ENCODE measurements at regions not wholly inside any gene's neighbourhood (a gene's known extent, or its start where the extent isn't known, plus 50 kb on each side); places are given as distances from the start of the nearest gene placed in this dataset.

DNA sequence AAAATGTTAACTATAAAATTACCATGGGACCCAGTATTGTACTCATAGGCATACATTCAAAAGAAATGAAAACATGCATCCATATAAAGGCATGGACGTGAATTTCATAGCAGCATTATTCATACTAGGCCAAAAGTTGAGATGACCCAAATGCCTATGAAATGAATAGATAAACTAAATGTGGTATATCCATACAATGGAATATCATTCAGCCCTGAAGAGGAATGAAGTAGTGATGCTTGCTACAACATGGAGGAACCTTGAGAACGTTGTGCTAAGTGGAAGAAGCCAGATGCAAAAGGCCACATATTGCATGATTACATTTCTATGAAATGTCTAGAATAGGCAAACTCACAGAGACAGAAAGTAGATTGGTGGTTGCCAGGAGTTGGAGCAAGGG lies 127.1 kb upstream of the IPO9 start:
- no peak overlapping the region for H3K27ac Mint-ChIP-seq
- ATAC-seq (ENCODE audit: low read depth): no peak

GRCh38 chr1:201702936-201703335 lies 126.0 kb upstream of the IPO9 start:
- ATAC-seq (ENCODE audit: low read depth) (no peak), DNase-seq (ENCODE audit: low spot score in 2 of 2) (no peak)
- Mint-ChIP-seq H3K4me1 (peaks cover 2% of the 10 kb centered on the region), H3K36me3 (peaks cover 4% of the 10 kb centered on the region), H3K27me3 (peaks cover 3% of the 10 kb centered on the region), H3K27ac (no peak overlapping the region), H3K4me3 (no peak overlapping the region), H3K9me3 (peaks cover 4% of the 10 kb centered on the region)

More for the DNA sequence above, 127.1 kb upstream of the IPO9 start:
- Mint-ChIP-seq H3K9me3 (peaks cover 4% of the 10 kb centered on the region), H3K4me1 (peaks cover 2% of the 10 kb centered on the region), H3K36me3 (peaks cover 4% of the 10 kb centered on the region), H3K4me3 (no peak overlapping the region), H3K27me3 (peaks cover 3% of the 10 kb centered on the region)
- DNase-seq (ENCODE audit: low spot score in 2 of 2): no peak

- Mint-ChIP-seq H3K4me3 (no peak overlapping the region), H3K36me3 (peaks cover 4% of the 10 kb centered on the region), H3K9me3 (peaks cover 4% of the 10 kb centered on the region), H3K27ac (no peak overlapping the region), H3K4me1 (peaks cover 2% of the 10 kb centered on the region), H3K27me3 (peaks cover 3% of the 10 kb centered on the region)
- ATAC-seq (ENCODE audit: low read depth): peak; percentile 78
- peak; percentile 54 to 61 for DNase-seq (ENCODE audit: low spot score in 2 of 2)
These were observed 125.1 kb upstream of the IPO9 start for GRCh38 chr1:201703621-201704438.

DNA sequence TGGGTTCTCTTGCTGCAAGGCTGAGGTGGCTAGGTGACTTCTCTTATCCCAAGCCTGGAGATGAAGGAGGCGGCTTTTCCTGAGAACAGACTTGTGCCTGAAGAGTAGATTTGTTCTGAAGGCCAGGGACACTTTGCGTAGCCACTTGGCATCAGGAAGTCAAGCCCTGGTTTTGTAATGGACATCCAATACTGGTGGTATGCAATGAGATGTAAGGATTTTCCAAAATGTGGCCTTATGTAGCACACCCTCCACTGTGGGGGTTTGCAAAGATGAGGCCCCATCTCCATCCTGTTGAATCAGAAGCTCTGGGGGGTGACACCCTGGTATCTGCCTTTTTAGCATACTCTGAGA lies 124.5 kb upstream of the IPO9 start:
- Mint-ChIP-seq H3K27ac (no peak overlapping the region), H3K9me3 (peaks cover 4% of the 10 kb centered on the region)
- no peak for ATAC-seq (ENCODE audit: low read depth)

DNA sequence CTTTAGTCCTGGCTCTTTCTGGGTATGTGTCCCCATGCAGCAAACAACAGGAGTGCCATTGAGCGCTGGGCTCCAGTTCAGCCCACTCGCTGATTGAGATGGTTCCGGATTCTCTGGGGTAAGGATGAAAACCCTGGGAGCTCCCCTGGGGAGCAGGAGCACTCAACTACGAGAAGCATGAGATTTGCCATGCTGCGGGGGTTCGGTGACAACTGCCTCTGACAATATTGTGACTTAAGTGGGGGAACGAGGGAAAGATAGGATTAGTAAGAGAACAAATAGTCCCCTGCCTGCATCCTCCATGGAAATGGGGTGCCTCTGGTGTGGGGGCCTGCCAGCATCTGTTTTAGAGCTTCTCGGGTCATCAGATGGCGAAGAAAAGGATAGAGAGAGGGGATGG lies 123.6 kb upstream of the IPO9 start:
- no peak for ATAC-seq (ENCODE audit: low read depth)
- H3K27ac Mint-ChIP-seq: no peak overlapping the region
- no peak for DNase-seq (ENCODE audit: low spot score in 2 of 2)
- H3K4me3 Mint-ChIP-seq: no peak overlapping the region
- H3K4me1 Mint-ChIP-seq: peaks cover 2% of the 10 kb centered on the region
- H3K36me3 Mint-ChIP-seq: peaks cover 4% of the 10 kb centered on the region
- peaks cover 4% of the 10 kb centered on the region for H3K9me3 Mint-ChIP-seq
- H3K27me3 Mint-ChIP-seq: peaks cover 3% of the 10 kb centered on the region

More for the DNA sequence above, 124.5 kb upstream of the IPO9 start:
- Mint-ChIP-seq H3K27me3 (peaks cover 3% of the 10 kb centered on the region), H3K4me3 (no peak overlapping the region), H3K36me3 (peaks cover 4% of the 10 kb centered on the region), H3K4me1 (peaks cover 2% of the 10 kb centered on the region)
- no peak for DNase-seq (ENCODE audit: low spot score in 2 of 2)

DNA sequence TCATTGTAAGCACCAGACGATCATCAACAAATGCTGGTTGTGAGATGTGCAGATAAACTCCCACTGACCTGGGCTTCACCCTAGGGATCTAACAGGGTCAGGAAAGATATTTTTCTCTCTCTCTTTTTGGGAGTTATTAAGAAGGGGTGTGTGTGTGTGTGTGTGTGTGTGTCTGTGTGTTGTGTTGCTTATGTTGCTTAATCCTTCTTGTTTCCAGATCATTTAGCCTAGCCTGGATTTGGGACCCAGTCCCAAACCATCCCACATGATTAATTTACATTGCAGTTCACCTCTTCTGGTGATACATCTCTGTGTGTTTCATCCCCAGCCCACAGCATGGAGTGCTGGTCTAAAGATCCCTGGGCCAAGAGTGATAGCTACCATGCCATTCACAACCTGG lies 122.8 kb upstream of the IPO9 start:
- no peak overlapping the region for H3K27ac Mint-ChIP-seq
- H3K27me3 Mint-ChIP-seq: peaks cover 3% of the 10 kb centered on the region
- H3K4me1 Mint-ChIP-seq: peaks cover 2% of the 10 kb centered on the region
- peaks cover 4% of the 10 kb centered on the region for H3K36me3 Mint-ChIP-seq
- ATAC-seq (ENCODE audit: low read depth): no peak
- DNase-seq (ENCODE audit: low spot score in 2 of 2): no peak
- H3K9me3 Mint-ChIP-seq: peaks cover 4% of the 10 kb centered on the region
- H3K4me3 Mint-ChIP-seq: no peak overlapping the region

DNA sequence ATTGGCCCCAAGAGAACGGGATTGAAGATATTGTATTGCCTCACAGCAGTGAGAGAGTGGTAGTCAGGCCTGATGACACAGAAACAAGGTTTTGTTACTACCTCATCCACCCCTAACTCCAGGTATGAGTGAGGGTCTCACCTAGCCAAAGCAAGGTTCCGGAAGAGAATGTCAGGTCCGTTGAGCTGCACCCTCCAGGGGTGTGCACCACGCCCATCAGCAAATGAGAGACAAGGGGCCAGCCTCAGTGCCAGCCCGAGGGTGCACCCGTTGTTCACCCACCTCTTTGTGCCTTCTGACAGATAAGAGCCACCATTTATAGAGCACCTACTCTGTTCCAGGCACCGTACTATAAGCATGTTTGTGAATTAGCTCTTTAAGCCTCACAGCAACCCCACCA lies 121.9 kb upstream of the IPO9 start:
- ATAC-seq (ENCODE audit: low read depth) (no peak), DNase-seq (ENCODE audit: low spot score in 2 of 2) (no peak)
- H3K27ac Mint-ChIP-seq: no peak overlapping the region
- peaks cover 3% of the 10 kb centered on the region for H3K27me3 Mint-ChIP-seq
- peaks cover 1% of the 10 kb centered on the region for H3K9me3 Mint-ChIP-seq
- H3K36me3 Mint-ChIP-seq: peaks cover 2% of the 10 kb centered on the region
- peaks cover 2% of the 10 kb centered on the region for H3K4me1 Mint-ChIP-seq
- H3K4me3 Mint-ChIP-seq: no peak overlapping the region

DNA sequence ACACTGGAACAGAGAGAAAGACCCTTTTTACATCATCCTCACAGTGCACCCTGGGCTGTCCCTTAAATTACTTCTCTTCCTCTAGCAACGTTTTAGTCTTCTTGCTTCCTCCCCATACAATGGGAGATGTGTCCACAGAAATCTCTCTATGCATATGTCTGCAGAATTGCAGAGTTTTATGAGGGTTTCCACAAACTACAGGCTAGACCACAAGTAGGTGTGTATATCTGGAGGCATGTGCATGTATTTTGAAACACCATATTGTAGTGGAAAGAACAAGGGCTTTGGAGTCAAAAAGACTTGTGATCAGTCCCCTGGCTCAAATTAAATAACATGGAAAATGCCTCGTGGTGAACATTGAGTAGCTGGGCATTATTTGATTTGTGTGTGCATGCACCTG lies 121.3 kb upstream of the IPO9 start:
- no peak for DNase-seq (ENCODE audit: low spot score in 2 of 2)
- Mint-ChIP-seq H3K4me3 (no peak overlapping the region), H3K27ac (no peak overlapping the region), H3K36me3 (no peaks in the 10 kb centered on the region), H3K27me3 (peaks cover 1% of the 10 kb centered on the region), H3K4me1 (peaks cover 2% of the 10 kb centered on the region), H3K9me3 (no peaks in the 10 kb centered on the region)
- ATAC-seq (ENCODE audit: low read depth): no peak

DNA sequence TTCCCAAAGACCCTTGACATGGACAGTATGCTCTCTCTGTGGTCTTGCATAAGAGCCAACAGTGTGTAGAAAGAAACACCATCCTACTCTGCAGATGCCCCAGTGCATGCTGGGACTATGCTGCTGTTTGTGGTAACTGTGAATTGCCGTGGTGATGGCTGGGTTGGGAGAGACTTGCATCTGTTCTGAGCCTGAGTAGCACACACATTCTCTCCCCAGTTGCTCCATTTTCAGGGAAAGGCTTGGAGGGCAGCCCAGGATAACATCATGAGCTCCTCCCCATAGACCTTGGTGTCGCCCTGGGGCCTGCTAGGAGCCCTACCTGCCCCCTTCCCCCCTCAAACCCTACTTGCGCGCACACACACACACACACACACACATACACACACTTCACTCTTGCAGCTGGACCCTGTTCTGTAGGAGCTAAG lies 120.9 kb upstream of the IPO9 start:
- Mint-ChIP-seq H3K9me3 (no peaks in the 10 kb centered on the region), H3K36me3 (no peaks in the 10 kb centered on the region), H3K27ac (no peak overlapping the region), H3K27me3 (peaks cover 1% of the 10 kb centered on the region), H3K4me3 (no peak overlapping the region), H3K4me1 (peaks cover 2% of the 10 kb centered on the region)
- ATAC-seq (ENCODE audit: low read depth): no peak
- DNase-seq (ENCODE audit: low spot score in 2 of 2): no peak

DNA sequence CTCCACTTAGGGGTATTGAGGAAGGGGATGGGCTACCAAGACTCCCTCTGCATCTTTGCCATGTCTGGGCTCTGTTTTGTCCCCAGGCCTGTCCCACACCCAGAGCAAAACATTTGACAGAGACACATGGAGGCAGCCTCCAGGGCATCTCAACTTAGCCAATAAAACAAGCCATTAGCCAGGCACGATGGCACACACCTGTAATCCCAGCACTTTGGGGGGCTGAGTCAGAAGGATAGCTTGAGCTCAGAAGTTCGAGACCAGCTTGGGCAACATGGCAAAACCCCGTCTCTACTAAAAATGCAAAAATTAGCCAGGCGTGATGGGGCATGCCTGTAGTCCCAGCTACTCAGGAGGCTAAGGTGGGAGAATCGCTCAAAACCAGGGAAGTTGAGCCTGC lies 120.3 kb upstream of the IPO9 start:
- no peak for DNase-seq (ENCODE audit: low spot score in 2 of 2)
- H3K27me3 Mint-ChIP-seq: peaks cover 1% of the 10 kb centered on the region
- no peaks in the 10 kb centered on the region for H3K36me3 Mint-ChIP-seq
- H3K27ac Mint-ChIP-seq: no peak overlapping the region
- no peaks in the 10 kb centered on the region for H3K9me3 Mint-ChIP-seq
- peaks cover 2% of the 10 kb centered on the region for H3K4me1 Mint-ChIP-seq
- no peak for ATAC-seq (ENCODE audit: low read depth)
- no peak overlapping the region for H3K4me3 Mint-ChIP-seq

GRCh38 chr1:201709564-201710295 lies 119.2 kb upstream of the IPO9 start:
- Mint-ChIP-seq H3K36me3 (no peaks in the 10 kb centered on the region), H3K4me1 (no peaks in the 10 kb centered on the region), H3K4me3 (no peak overlapping the region), H3K27me3 (no peaks in the 10 kb centered on the region), H3K27ac (no peak overlapping the region), H3K9me3 (no peaks in the 10 kb centered on the region)
- DNase-seq (ENCODE audit: low spot score in 2 of 2) (peak; percentile 59 to 69), ATAC-seq (ENCODE audit: low read depth) (peak; percentile 90)

GRCh38 chr1:201710632-201711597 lies 118.0 kb upstream of the IPO9 start:
- no peak overlapping the region for H3K4me3 Mint-ChIP-seq
- no peaks in the 10 kb centered on the region for H3K36me3 Mint-ChIP-seq
- H3K9me3 Mint-ChIP-seq: no peaks in the 10 kb centered on the region
- ATAC-seq (ENCODE audit: low read depth) (no peak), DNase-seq (ENCODE audit: low spot score in 2 of 2) (no peak)
- H3K27me3 Mint-ChIP-seq: no peaks in the 10 kb centered on the region
- H3K27ac Mint-ChIP-seq: no peak overlapping the region
- peaks cover 4% of the 10 kb centered on the region for H3K4me1 Mint-ChIP-seq

DNA sequence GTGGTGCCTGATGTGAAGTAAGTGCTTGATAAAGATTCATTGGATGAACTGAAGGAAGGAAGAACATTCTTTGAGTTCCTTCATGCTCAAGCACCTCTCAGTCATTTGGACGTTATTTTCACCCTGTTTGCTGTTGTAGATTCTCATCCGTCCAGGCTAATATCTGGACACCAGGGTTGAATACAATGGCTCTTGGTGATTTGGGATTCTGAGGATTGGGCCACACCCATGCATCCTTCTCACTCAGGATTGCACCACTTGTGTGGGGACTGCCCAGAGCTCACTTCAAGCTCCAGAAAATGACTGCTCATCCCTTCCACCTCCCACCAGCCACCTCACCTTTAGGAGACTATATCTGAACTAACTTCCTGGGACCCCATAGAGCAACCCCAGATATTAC lies 117.1 kb upstream of the IPO9 start:
- DNase-seq (ENCODE audit: low spot score in 2 of 2) (no peak), ATAC-seq (ENCODE audit: low read depth) (no peak)
- Mint-ChIP-seq H3K4me3 (no peak overlapping the region), H3K4me1 (peaks cover 9% of the 10 kb centered on the region), H3K36me3 (no peaks in the 10 kb centered on the region), H3K9me3 (no peaks in the 10 kb centered on the region), H3K27ac (no peak overlapping the region), H3K27me3 (no peaks in the 10 kb centered on the region)

Measured in memory B cell (primary cell).